GM21447 (cell line): ENCODE measurements at regions not wholly inside any gene's neighbourhood (a gene's known extent, or its start where the extent isn't known, plus 50 kb on each side); places are given as distances from the start of the nearest gene placed in this dataset.
A peak's percentile ranks its signal among the peaks of the same experiment; 100 is the strongest.
"Not testable (repeated sequence)": the region's sequence is repeated elsewhere in the genome, so short reads cannot be mapped to it uniquely, and the experiment has no call there.

Experiments
- ATAC-seq: cut with Tn5 transposase; IDR thresholded peaks from one replicate; pipeline ENCODE4 v1.9.1; 2021; ENCODE audit not compliant: unreplicated experiment

DNA sequence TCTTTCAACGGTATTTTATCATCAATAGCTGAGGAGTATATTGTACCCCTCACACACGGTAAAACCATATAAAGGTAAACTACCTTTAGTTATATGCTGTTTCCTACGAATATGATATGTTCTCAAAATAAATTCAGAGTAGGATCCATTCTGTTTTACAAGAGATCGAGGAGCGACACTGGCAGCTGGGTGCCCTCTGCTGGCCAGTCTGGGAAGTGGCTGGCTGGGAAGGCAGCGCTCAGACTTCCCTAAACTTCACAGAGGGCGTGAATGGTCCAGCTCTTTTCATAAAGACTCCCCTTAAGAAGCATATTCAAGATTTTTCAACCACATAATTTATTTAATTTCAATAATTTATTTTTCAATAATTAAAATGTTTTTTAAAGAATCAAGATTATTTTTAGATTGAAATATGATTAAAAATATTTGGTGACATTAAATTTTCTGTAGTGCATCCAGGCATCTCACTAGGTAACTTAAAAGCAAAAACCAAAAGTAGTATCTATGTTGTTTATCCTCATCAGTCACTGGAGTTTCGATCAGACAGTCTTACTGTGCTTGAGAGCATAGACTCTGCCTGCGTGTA is 187.5 kb upstream of the PDE10A start:
- ATAC-seq, result peak; percentile 71

DNA sequence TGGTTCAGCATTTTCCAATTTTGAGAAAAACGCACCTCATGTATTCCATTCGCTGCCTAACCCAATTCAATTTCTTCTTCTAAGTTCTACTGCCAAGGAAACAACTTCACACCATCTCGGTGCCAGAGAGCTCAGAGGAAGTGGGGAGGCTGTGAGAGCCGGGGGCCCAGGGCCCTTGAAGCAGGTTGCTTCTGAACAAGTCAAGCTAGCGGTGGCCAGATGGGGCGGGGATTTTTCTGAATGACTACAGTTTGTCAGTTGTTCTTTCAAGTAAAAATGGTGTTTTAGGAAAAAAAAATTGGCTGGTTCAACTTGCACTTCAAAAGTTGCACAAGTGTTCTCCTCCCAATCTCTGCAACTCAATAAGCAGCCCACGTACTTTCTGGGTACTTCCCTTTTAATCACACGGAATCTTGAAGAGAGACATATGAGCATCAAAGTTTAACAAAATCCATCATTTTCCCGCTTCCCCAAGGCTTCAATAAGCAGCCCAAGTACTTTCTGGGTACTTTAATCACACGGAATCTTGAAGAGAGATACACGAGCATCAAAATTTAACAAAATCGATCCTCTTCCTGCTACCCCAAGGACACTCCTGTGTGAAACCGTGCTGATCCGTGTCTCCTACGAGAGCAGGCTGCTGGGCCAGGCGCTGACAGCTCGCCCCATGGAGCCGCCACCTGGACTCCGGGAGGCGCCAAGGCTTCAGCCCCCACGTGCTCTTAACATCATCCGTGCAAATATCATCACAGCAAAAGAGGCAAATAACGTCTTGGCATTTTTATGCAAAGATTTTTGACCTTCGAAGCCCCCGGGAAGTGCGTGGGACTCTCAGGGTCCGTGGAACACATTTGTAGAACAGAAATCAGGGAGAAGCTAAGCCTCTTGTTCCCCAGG is 186.7 kb upstream of the PDE10A start:
- no peak for ATAC-seq

DNA sequence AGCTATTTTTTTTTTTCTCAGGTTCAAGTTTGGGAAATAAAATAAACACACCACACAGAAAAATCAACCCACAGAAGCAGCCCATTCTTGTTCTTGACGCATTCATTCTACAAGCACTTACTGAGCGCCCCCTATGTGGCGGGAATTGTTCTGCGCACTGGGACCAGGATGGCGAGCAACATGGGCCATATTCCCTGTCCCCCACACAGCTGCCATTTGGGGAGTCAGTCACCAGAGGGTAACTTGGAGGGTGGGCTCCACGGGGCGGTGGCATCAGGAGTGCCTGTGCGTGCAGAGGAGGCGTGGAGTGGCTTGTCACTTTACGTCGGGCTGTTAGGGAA is 185.0 kb upstream of the PDE10A start:
- ATAC-seq, result no peak

DNA sequence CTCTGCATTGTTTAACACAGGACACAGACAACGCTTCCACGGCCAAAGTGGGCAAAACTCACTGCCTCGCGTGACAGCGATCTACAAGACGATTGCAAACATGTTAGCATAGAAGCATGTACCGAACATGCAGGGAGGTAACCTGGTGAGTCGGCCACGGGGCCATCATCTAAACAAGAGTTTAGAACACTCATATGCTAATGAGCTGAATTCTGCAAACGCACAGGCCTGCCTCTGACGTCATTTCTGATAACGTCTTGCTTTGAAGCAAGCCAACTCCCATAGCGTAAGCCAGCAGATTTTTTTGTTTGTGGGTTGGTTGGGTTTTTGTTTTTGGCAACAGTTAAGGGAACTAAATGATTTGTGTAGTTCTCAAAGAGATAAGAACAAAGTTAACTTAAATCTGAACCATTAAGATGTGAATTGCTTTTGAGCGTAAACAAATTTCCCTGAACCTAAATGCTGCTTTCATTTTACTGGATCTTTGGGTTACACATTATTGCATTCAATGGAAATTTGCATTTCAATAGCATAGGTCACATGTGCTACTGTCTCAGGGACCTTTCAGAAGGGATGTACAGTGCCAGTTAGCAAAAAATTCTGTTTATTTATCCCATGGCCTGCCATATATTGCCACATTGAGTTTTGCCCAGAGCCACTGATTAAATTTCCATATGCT is 184.5 kb upstream of the PDE10A start:
- no peak for ATAC-seq

DNA sequence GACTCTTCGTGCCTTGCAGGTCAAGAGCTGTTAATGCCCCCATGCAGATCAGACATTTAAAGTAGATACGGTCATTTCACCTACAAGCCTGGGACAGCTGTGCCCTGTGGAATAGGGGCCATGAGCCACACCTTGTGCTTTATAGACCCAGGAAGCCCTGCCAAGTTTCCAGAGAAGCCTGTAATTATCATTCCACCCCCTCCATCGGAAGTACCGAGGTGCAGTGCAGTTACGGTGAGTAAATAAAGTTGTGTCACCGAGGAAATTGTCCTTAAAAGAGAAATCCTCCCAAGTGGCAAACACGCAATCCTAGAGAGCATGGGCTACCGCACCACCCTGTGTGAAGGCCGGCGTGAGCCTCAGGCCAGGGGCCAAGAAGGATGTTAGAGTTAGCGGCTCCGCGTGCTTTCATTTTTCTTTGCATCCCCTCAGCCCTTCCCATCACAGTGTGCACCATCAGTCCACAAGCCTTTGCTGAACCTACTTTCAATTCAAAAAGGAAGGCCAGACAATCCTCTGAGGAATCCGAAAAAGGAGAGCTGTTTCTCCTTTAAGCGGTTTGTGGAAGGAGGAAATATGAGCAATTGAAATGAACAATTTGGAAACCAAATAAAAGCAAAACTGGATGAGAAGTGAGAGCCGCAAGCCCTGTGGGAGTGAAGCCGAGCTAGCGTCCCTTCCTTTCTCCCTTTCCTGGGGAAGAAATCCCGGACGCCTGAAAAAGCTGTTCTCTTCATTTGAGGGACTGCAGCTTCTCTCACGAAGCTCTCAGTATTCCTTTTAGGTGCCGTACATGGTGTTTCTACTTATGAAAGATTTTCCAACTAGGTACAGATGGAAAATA is 183.3 kb upstream of the PDE10A start:
- no peak for ATAC-seq

DNA sequence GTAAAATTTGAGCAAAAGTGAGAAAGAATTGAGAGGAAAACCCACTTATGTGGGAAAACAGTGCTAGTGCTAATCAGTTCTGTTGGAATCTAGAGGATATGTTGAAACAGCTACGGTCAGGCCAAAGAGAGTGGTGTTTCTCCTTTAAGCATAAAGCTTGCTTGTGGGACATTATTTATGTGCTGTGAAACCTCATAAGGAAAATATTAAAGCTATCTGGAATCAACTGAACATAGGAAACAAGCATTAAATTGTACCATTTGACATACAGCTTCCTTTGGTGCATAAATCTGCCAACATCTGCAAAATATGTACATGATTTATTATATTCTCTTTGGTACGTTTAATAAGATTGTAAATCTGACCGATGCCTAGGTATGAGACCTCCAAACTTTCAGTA is 182.5 kb upstream of the PDE10A start:
- no peak for ATAC-seq

DNA sequence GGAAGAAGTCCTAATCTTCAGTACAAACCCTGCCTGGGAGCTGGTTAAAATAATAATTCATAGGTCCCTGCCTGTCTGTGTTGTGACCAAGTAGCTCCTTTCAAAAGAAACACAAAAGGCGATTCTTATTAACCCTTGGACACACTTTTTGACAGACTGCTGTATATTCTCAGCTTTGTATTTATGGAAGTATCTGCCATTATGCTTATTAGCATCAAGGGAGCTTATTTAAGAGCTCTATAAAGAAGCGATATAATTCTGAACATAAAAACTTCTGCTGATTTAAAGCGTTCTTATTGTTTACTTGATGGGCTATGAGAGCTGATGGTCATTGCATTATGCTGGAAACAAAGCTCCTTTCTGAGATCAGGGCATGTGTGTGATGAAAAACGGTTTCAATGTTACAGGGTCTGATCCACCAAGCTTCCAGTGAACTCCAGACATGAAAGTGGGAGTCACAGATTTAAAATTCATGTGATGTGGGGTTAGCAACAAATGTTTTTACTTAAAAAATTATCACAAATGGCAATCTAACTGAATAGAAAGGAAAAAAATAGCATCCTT is 181.8 kb upstream of the PDE10A start:
- no peak for ATAC-seq

DNA sequence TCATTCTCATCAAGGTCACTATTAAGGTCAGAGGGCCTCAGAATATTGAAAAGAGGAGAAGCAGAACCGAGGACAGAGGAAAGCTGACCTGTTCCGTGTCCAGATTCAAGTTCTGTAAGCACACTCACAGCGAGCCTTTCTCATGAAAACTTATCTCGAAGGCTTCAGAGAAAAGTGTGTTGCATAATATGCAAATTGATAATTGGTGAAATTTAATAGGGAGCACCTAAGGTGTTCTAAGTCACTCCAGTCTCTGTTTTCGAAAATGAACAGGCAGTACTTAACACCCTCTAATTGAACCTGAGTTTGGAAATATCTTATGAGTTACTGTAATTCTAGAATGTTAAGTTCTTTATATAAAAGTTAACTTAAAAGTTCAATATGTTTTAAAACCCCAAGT is 181.2 kb upstream of the PDE10A start:
- no peak for ATAC-seq

DNA sequence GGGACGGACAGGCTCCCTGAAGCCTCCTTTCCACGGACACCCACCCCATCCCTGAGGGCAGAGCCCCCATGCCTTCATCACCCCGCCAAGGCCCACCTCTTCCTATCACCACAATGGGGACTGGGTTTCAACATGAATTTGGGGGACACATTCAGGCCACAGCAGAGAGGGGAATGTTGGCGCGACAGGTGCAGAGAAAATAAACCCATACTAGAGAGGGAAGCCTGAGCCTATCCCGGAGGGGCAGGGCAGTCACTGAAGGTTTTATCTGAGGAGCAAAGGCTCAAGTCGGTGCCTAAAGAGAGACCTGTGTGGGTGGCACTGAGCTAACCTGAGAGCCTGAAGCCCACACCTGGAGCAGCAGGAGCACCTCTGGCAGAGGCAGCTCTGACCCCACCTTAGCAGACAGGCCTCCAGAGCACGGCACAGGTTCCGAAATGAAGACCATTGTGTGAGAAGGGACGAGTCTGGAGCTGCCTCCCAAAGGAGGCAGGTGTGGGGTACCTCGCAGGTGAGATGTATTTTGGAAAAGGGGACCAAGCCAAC is 180.6 kb upstream of the PDE10A start:
- ATAC-seq, result no peak

DNA sequence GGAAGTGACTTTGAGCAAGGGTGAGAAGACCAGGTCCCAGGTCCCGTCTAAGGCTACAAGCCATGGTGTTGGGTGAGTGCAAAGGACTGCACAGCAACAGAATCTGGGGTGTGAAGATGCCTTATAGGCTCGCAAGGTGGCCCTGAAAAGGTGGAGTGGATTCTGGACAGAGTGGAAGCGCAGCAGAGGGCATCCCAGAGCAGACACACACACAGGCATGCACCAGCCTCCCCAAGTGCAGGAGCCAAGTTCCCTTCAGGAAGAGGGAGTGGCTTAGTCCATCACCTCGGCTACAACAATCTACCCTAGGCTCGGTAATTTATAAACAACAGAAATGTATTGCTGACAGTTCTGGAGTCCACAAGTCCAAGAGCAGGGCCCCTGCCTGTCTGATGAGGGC is 180.1 kb upstream of the PDE10A start:
- ATAC-seq, result no peak

DNA sequence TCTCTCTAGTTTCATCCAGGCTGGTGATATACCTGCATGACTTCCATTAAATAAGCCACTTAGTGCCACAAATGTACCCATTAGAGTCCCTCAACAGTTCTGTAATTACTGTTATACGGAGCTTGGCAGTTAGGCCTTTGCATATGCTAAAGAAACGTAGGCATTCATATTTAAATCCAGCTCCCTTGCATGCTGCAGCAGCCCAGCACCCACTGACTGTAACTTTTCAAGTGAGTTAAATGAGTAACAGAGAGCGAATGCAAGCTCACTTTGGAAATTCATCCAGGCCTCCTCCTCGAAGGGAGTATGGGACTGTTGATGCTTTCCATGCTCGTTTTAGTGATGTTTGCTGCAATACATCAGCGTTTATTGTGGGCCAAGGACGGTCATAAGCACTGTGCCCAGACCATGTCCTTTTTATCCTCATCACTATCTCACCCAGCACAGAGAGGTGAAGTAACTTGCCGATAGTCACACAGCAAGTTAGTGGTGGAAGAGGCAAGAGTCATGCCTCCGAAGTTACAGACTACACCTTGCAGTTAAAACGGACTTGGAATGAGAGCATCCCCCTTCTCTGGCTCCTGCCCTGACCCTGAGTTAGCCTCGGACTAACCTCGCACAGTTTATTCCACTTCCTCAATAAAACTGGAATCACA is 179.4 kb upstream of the PDE10A start:
- no peak for ATAC-seq

DNA sequence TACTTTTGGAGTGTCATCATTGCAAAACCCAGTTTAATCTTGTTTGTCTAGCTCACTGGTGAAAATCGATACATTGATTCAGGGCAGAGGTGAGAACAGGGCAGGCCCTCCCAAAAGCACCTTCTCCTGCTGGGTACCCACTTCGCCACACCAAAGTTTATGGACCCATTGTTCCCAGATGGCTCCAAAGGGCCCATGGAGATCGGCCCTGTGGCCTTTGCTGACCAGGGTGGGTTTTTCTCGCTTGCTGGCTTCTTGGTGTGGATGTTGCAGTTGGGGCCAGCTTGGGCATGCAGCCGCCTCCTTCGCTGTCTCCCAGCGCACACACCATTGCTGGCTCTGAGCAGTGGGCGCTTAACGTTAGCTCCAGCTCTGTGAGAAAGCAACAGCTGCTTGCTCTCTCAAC is 178.1 kb upstream of the PDE10A start:
- no peak for ATAC-seq

DNA sequence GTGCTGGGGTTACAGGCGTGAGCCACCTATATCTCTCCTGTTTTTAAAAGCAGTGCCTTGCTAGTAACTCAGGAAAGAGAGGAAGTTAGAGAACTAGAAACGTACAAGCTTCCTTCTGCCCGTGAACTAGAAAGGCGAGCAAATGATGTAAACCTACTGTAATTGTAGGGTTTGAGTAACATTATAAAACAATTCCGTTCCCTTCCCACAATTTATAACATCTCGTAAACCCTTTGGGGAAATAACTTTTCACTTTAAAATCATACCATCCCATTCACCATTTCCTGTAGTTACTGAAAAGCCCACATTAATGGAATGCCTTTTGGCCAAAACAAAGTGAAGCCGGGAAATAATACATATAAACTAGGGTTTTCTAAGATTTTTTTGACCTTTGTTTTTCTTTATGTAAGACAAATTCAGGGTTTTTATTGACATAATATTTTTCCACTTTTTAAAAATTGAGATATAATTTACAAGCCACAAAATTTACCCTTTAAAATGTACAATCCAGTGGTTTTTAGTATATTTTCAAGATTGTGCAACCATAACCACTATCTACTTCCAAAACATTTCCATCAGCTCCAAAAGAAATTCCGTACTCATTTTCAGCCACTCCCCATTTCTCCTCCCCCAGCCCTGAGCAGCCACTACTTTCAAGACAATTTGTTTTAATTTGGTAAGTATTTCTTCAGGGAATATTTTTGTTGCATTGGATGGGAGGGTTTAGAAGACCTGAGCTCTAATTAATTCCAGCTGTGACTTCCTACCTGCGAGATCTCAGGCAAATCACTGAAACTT is 175.1 kb upstream of the PDE10A start:
- no peak for ATAC-seq

DNA sequence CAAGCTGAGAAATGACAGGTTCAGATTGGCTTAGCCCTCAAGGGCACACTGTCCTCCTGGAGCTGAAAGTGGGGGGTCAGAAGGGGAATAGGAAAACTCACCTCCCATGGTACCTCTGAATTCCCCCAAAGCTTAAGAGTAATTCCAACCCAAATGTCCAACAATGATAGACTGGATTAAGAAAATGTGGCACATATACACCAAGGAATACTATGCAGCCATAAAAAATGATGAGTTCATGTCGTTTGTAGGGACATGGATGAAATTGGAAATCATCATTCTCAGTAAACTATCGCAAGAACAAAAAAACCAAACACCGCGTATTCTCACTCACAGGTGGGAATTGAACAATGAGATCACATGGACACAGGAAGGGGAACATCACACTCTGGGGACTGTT is 173.6 kb upstream of the PDE10A start:
- not testable (repeated sequence) for ATAC-seq

DNA sequence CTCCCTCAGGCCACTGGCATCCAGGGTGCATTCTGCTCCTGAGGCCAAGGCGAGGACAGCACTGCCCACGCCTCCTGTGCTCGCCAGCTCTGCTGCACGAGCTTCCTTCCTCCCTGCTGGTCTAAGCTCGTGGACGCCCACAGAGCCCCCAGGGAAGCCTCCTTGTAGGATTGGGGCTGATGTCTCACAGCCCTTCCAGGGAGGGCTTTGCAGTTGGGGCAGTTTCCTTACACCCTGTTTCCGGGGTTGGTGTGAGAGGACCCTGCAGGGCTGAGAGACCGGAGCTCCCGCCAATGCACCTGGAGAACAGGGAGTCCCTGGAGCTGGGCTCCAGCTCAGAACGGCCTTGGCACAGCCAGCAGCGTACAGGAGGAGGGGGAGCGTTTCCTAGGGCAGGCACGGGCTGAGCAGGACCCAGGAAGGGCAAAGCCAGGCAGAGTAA is 172.4 kb upstream of the PDE10A start:
- ATAC-seq, result no peak

DNA sequence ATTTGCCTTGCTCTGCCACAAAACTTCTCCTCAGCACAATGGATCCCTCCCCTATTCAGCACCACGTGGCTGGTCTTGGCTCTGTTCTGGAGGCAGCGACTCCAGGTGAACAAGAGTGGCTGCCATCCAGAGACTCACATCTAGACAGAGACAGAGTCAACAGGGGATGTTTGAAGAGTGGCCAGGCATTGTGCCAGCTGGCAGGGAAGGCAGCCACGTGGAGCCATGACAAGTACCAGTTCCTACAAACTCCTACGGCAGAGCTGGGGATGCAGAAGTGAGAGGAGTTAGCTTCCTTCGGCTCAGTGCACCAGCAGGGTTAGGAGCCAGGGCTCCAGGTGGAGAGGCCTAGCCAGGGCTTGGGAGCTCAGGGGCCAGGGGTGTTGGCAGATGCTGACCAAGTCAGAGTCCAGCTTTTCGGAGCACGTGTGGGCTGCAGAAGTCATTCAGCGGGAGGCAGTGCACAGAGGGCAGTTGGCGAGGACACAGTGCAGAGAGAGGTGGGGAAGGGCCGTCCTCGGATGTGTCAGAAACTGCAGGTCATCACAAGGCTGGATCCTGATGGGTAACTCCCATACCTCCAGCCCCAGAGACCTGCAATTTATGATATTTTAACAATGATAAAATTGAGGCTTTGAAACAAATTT is 171.7 kb upstream of the PDE10A start:
- ATAC-seq, result no peak

DNA sequence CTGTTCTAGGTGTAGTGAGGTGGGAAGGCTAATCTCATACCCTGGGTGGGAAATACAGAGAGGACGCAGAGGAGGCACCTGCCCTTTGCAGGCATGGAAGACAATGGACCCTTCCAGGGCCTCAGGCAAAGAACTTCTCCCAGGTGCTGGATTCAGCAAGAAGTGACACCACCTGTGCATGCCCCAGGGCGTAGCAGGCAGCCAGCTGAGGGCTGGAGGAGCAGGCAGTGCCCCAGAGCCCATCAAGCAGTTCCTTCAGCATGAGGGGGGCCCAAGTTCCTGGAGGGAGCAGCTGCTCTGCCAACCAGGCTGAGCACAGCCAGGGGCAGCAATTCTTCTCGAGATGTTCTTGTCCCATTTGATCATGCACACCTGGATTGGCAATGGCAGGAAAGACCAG is 170.3 kb upstream of the PDE10A start:
- no peak for ATAC-seq

DNA sequence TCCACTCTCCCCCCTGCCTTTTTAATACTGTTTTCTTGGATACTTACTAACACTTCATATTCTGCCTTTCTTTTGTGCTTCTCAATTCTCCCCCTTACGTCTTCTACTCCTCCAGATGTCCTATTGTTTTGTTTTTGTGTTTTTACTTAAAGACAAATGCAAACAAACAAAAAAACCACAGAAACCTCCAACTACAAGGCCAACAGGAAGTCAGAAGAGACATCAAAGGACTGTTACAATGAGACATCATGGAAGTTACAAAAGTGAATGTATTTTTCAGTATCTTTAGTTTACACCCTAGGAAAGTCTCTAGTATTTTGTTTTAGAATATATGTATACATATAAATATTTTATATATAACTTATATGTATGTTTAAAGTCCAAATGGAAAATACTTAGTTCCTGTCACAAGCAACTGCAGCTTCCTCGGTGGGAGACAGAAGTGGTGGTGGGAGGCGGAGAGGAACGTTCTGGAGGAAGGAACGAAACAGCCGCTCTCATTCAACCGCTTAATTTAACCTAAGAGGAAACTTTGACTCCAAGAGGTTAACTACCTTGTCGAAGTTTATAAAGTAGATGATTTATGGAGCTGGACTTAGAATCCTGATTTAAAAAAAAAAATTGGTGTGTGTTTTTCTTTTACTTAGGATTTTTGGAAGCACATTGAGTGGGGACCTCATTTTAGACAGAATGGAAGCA is 168.9 kb upstream of the PDE10A start:
- ATAC-seq, result no peak
